Activated T-cell treated with anti-CD3 and anti-CD28 coated beads, Interleukin-2, amount 50 U/mL, for 24 hours (primary cell): ENCODE measurements at regions not wholly inside any gene's neighbourhood (a gene's known extent, or its start where the extent isn't known, plus 50 kb on each side); places are given as distances from the start of the nearest gene placed in this dataset.

Experiments
- DNase-seq: peaks from one replicate; pipeline ENCODE4 v3.0.0-alpha.2; 2020
- H3K27ac Mint-ChIP-seq: 2 replicates; pipeline ENCODE4 v1.8.0; 2020; ENCODE audit warnings: mild to moderate bottlenecking, mixed read lengths
- H3K27me3 Mint-ChIP-seq: 2 replicates; pipeline ENCODE4 v1.8.0; 2020; ENCODE audit warnings: mixed read lengths
- H3K36me3 Mint-ChIP-seq: 2 replicates; pipeline ENCODE4 v1.8.0; 2020; ENCODE audit warnings: low read depth, mixed read lengths
- H3K4me1 Mint-ChIP-seq: 2 replicates; pipeline ENCODE4 v1.8.0; 2020; ENCODE audit warnings: low read depth, mixed read lengths
- H3K4me3 Mint-ChIP-seq: 2 replicates; pipeline ENCODE4 v1.8.0; 2020; ENCODE audit warnings: mild to moderate bottlenecking, moderate library complexity, mixed read lengths
- H3K9me3 Mint-ChIP-seq: 2 replicates; pipeline ENCODE4 v1.8.0; 2020; ENCODE audit warnings: mixed read lengths

GRCh38 chr21:16838331-16838730 lies 674.5 kb upstream of the CXADR start:
- no peak for DNase-seq
- Mint-ChIP-seq H3K36me3 (no peaks in the 10 kb centered on the region), H3K4me1 (no peaks in the 10 kb centered on the region), H3K27ac (no peak overlapping the region), H3K4me3 (no peak overlapping the region), H3K27me3 (no peaks in the 10 kb centered on the region), H3K9me3 (peaks cover 3% of the 10 kb centered on the region)

- Mint-ChIP-seq H3K4me1 (no peaks in the 10 kb centered on the region), H3K27ac (no peak overlapping the region), H3K27me3 (no peaks in the 10 kb centered on the region), H3K9me3 (peaks cover 8% of the 10 kb centered on the region), H3K36me3 (no peaks in the 10 kb centered on the region), H3K4me3 (no peak overlapping the region)
- no peak for DNase-seq
Observed at GRCh38 chr21:16840538-16840937, 672.3 kb upstream of the CXADR start.

- H3K4me3 Mint-ChIP-seq, result no peak overlapping the region
- H3K27ac Mint-ChIP-seq, result no peak overlapping the region
- H3K9me3 Mint-ChIP-seq, result peaks cover 5% of the 10 kb centered on the region
- H3K27me3 Mint-ChIP-seq, result no peaks in the 10 kb centered on the region
- DNase-seq, result no peak
- no peaks in the 10 kb centered on the region for H3K36me3 Mint-ChIP-seq
- no peaks in the 10 kb centered on the region for H3K4me1 Mint-ChIP-seq
Observed at GRCh38 chr21:16841975-16842695, 670.7 kb upstream of the CXADR start.

- H3K36me3 Mint-ChIP-seq, result no peaks in the 10 kb centered on the region
- no peak overlapping the region for H3K4me3 Mint-ChIP-seq
- DNase-seq, result no peak
- H3K27me3 Mint-ChIP-seq, result no peaks in the 10 kb centered on the region
- no peak overlapping the region for H3K27ac Mint-ChIP-seq
- H3K9me3 Mint-ChIP-seq, result peaks cover 5% of the 10 kb centered on the region
- no peaks in the 10 kb centered on the region for H3K4me1 Mint-ChIP-seq
Observed at GRCh38 chr21:16842696-16843035, 670.2 kb upstream of the CXADR start.

GRCh38 chr21:16847211-16847610 lies 665.6 kb upstream of the CXADR start:
- Mint-ChIP-seq H3K27ac (no peak overlapping the region), H3K4me3 (no peak overlapping the region), H3K36me3 (no peaks in the 10 kb centered on the region), H3K4me1 (no peaks in the 10 kb centered on the region), H3K9me3 (peaks cover 12% of the 10 kb centered on the region), H3K27me3 (no peaks in the 10 kb centered on the region)
- DNase-seq, result no peak

- DNase-seq, result no peak
- peaks cover 13% of the 10 kb centered on the region for H3K9me3 Mint-ChIP-seq
Observed at GRCh38 chr21:16851054-16851453, 661.8 kb upstream of the CXADR start.

DNA sequence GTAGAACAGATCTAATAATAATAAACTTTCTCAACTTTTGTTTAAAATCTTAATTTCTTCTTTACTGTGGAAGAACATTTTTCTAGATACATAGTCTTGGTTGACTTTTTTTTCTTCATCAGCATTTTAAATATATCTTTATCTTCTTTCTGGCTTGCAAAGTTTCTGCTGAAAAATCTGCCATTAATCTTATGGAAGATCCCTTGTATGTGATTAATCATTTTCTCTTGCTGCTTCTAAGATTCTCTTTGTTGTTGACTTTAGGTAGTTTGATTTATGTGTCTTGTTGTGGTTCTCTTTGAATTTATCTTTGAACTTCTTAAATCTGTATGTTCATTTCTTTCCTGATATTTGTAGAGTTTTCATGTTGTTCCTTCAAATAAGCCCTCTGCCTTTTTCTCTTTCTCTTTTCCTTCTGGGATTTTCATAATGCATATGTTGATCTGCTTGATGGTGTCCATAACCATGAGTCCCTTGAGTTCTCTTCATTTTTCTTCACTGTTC lies 657.6 kb upstream of the CXADR start:
- DNase-seq, result no peak
- no peak overlapping the region for H3K4me3 Mint-ChIP-seq
- H3K27ac Mint-ChIP-seq, result no peak overlapping the region
- peaks cover 23% of the 10 kb centered on the region for H3K9me3 Mint-ChIP-seq
- no peaks in the 10 kb centered on the region for H3K4me1 Mint-ChIP-seq
- H3K36me3 Mint-ChIP-seq, result no peaks in the 10 kb centered on the region
- H3K27me3 Mint-ChIP-seq, result no peaks in the 10 kb centered on the region

More at GRCh38 chr21:16851054-16851453, 661.8 kb upstream of the CXADR start:
- Mint-ChIP-seq H3K27ac (no peak overlapping the region), H3K4me3 (no peak overlapping the region), H3K4me1 (no peaks in the 10 kb centered on the region), H3K27me3 (no peaks in the 10 kb centered on the region), H3K36me3 (no peaks in the 10 kb centered on the region)

GRCh38 chr21:16863362-16863905 lies 649.4 kb upstream of the CXADR start:
- no peaks in the 10 kb centered on the region for H3K27me3 Mint-ChIP-seq
- no peak for DNase-seq
- H3K36me3 Mint-ChIP-seq, result no peaks in the 10 kb centered on the region
- H3K9me3 Mint-ChIP-seq, result peaks cover 11% of the 10 kb centered on the region
- H3K27ac Mint-ChIP-seq, result no peak overlapping the region
- no peak overlapping the region for H3K4me3 Mint-ChIP-seq
- H3K4me1 Mint-ChIP-seq, result no peaks in the 10 kb centered on the region

GRCh38 chr21:16863908-16864307 lies 648.9 kb upstream of the CXADR start:
- DNase-seq, result no peak
- H3K4me3 Mint-ChIP-seq, result no peak overlapping the region
- no peaks in the 10 kb centered on the region for H3K27me3 Mint-ChIP-seq
- no peaks in the 10 kb centered on the region for H3K4me1 Mint-ChIP-seq
- H3K27ac Mint-ChIP-seq, result no peak overlapping the region
- H3K9me3 Mint-ChIP-seq, result peaks cover 8% of the 10 kb centered on the region
- H3K36me3 Mint-ChIP-seq, result no peaks in the 10 kb centered on the region

- DNase-seq, result no peak
- Mint-ChIP-seq H3K27ac (no peak overlapping the region), H3K4me3 (no peak overlapping the region), H3K9me3 (peaks cover 5% of the 10 kb centered on the region), H3K36me3 (no peaks in the 10 kb centered on the region), H3K27me3 (no peaks in the 10 kb centered on the region), H3K4me1 (no peaks in the 10 kb centered on the region)
Observed at GRCh38 chr21:16865632-16866031, 647.2 kb upstream of the CXADR start.

GRCh38 chr21:16866851-16867250 lies 646.0 kb upstream of the CXADR start:
- Mint-ChIP-seq H3K4me3 (no peak overlapping the region), H3K36me3 (no peaks in the 10 kb centered on the region), H3K27ac (no peak overlapping the region), H3K9me3 (peaks cover 5% of the 10 kb centered on the region), H3K4me1 (no peaks in the 10 kb centered on the region), H3K27me3 (no peaks in the 10 kb centered on the region)
- DNase-seq, result no peak

- no peaks in the 10 kb centered on the region for H3K27me3 Mint-ChIP-seq
- H3K9me3 Mint-ChIP-seq, result peaks cover 3% of the 10 kb centered on the region
- H3K36me3 Mint-ChIP-seq, result no peaks in the 10 kb centered on the region
- no peak overlapping the region for H3K4me3 Mint-ChIP-seq
- H3K27ac Mint-ChIP-seq, result no peak overlapping the region
- H3K4me1 Mint-ChIP-seq, result no peaks in the 10 kb centered on the region
- no peak for DNase-seq
Observed at GRCh38 chr21:16870103-16870502, 642.7 kb upstream of the CXADR start.

GRCh38 chr21:16872616-16873015 lies 640.2 kb upstream of the CXADR start:
- Mint-ChIP-seq H3K27ac (no peak overlapping the region), H3K9me3 (peaks cover 2% of the 10 kb centered on the region), H3K27me3 (no peaks in the 10 kb centered on the region), H3K4me1 (no peaks in the 10 kb centered on the region), H3K4me3 (no peak overlapping the region), H3K36me3 (no peaks in the 10 kb centered on the region)
- no peak for DNase-seq

DNA sequence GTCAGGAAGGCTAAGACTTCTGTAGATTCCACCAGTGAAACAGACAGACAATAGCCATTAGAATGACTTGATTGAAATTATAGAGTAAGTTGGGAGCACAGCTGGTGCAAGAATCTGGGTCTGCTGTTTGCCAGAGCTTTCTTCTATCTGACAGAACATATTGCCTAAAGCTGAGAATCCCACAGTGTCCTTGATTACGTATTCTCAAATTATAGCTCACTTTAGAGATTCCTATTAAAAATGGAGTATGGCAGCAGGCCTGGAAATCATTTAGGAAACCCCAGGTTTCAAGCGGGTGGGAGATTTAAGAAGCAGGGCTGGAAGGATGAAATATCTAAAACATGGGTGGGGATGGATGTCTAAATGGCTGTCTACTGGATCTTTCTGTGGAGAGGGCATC lies 639.7 kb upstream of the CXADR start:
- H3K4me1 Mint-ChIP-seq, result no peaks in the 10 kb centered on the region
- DNase-seq, result no peak
- H3K27ac Mint-ChIP-seq, result no peak overlapping the region
- H3K27me3 Mint-ChIP-seq, result no peaks in the 10 kb centered on the region
- H3K36me3 Mint-ChIP-seq, result no peaks in the 10 kb centered on the region
- H3K9me3 Mint-ChIP-seq, result peaks cover 8% of the 10 kb centered on the region
- H3K4me3 Mint-ChIP-seq, result no peak overlapping the region

GRCh38 chr21:16873596-16873995 lies 639.2 kb upstream of the CXADR start:
- Mint-ChIP-seq H3K4me3 (no peak overlapping the region), H3K27ac (no peak overlapping the region), H3K36me3 (no peaks in the 10 kb centered on the region), H3K27me3 (no peaks in the 10 kb centered on the region), H3K4me1 (no peaks in the 10 kb centered on the region), H3K9me3 (peaks cover 8% of the 10 kb centered on the region)
- no peak for DNase-seq
